Common myeloid progenitor, CD34-positive (primary cell): ENCODE measurements at regions not wholly inside any gene's neighbourhood (a gene's known extent, or its start where the extent isn't known, plus 50 kb on each side); places are given as distances from the start of the nearest gene placed in this dataset.

ENCODE experiments used
- CTCF ChIA-PET: fragments of 350-600 bp; sonication (Branson Sonifier 250); formaldehyde crosslinking; loops from one replicate; lab custom pipeline; 2021; ENCODE audit warnings: antibody characterized with exemption; lab: Charles Lee
- POLR2A ChIA-PET: fragments of 350-600 bp; sonication (Branson Sonifier 250); formaldehyde crosslinking; loops from one replicate; lab custom pipeline; 2021; ENCODE audit warnings: antibody characterized with exemption; lab: Charles Lee
- DNase-seq, 3 donors: peaks; one replicate each; pipeline versions ENCODE4 v3.0.0 to v3.0.0-alpha.2; 2013
- H3K27ac ChIP-seq, 2 experiments: 1 replicate in 1 of 2; 2 replicates in 1 of 2; pipeline ENCODE4 v1.7.0; 2013; ENCODE audit warnings: inconsistent platforms in 2 of 2, low read length in 2 of 2, mild to moderate bottlenecking in 2 of 2, low read depth in 1 of 2, moderate library complexity in 1 of 2; ENCODE audit not compliant: severe bottlenecking in 2 of 2, insufficient read depth in 1 of 2, poor library complexity in 1 of 2
- H3K27me3 ChIP-seq, 5 experiments: replicated peaks in 2 of 5; 1 replicate in 3 of 5; 2 replicates in 2 of 5; pipeline versions ENCODE4 v1.6.1 to v1.7.0; 2013; ENCODE audit warnings: low read length in 4 of 5, mild to moderate bottlenecking in 2 of 5, moderate library complexity in 2 of 5, inconsistent platforms in 1 of 5; ENCODE audit not compliant: insufficient read depth in 5 of 5, control insufficient read depth in 4 of 5
- H3K36me3 ChIP-seq, 4 experiments: 1 replicate in 2 of 4; 2 replicates in 2 of 4; pipeline versions ENCODE4 v1.6.1 to v1.7.0; 2013; ENCODE audit warnings: low read length in 3 of 4, control low read depth in 1 of 4, mild to moderate bottlenecking in 1 of 4; ENCODE audit not compliant: control insufficient read depth in 4 of 4, insufficient read depth in 4 of 4
- H3K4me1 ChIP-seq, 4 experiments: 1 replicate in 3 of 4; 2 replicates in 1 of 4; pipeline versions ENCODE4 v1.6.1 to v1.7.1; 2013; ENCODE audit warnings: low read length in 3 of 4, mild to moderate bottlenecking in 3 of 4, control low read depth in 1 of 4, inconsistent platforms in 1 of 4, moderate library complexity in 1 of 4; ENCODE audit not compliant: control insufficient read depth in 4 of 4, insufficient read depth in 4 of 4; ENCODE audit errors: control extremely low read depth in 1 of 4
- H3K4me3 ChIP-seq, 7 experiments: 1 replicate in 4 of 7; 2 replicates in 3 of 7; pipeline versions ENCODE4 v1.5.1 to v1.7.0; 2013; ENCODE audit warnings: mild to moderate bottlenecking in 7 of 7, low read length in 6 of 7, moderate library complexity in 6 of 7, inconsistent platforms in 2 of 7, low read depth in 2 of 7, control low read depth in 1 of 7; ENCODE audit not compliant: insufficient read depth in 4 of 7, control insufficient read depth in 1 of 7; ENCODE audit errors: extremely low read depth in 1 of 7
- H3K9me3 ChIP-seq, 5 experiments: 1 replicate in 4 of 5; 2 replicates in 1 of 5; pipeline versions ENCODE4 v1.6.1 to v1.7.1; 2013; ENCODE audit warnings: low read length in 4 of 5, mild to moderate bottlenecking in 2 of 5, inconsistent platforms in 1 of 5, low read depth in 1 of 5, moderate library complexity in 1 of 5; ENCODE audit not compliant: control insufficient read depth in 4 of 5, insufficient read depth in 2 of 5; ENCODE audit errors: control extremely low read depth in 1 of 5
- WGBS: methylation state at CpG from one replicate; pipeline ENCODE4 v1.1.5; 2013; ENCODE audit not compliant: insufficient coverage; 5-methylcytosine and 5-hydroxymethylcytosine counted together

DNA sequence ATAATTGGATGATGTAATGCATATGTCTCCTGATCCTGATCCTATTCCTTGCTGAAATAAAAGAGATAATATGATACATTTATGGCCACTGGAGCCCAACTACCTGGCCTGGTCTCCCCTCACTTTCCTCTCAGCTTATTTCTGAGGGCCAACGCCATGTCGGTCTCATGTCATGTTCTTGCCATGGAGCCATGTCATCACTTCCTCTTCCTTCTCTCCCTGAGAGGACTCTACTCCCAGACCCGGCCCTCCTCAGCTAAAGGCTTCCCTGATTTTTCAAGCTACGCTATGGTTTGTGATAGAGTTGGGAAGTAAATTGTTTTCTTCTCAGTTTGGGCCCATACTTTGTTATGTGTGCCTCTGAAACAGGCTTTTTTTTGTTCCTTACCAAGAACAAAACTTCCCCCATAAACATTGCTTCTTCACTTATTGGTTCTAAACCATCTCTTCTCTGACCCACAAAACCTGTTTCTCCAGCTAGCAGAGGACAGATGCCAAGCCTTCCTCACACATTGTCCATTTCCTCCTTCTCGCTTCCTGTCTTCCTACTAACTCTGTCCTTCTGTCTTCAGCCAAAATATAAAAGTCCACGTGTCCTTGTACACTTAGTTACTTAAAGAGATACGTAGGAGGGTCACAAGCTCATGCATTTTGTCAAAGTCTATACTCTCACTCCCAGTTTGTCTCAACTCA is 319.9 kb upstream of the DACH1 start:
- Histone ChIP-seq H3K9me3 (peaks cover 0 to 1% (median 0%) of the 10 kb centered on the region in 5 experiments), H3K4me3 (no peak overlapping the region), H3K4me1 (no peaks in the 10 kb centered on the region), H3K27ac (no peak overlapping the region), H3K27me3 (no peaks in the 10 kb centered on the region), H3K36me3 (no peaks in the 10 kb centered on the region)
- DNase-seq: no peak
- 96% methylated on average over 3 of the region's 7 CpGs for WGBS
- ChIA-PET CTCF (no interaction called here), POLR2A (no interaction called here)

DNA sequence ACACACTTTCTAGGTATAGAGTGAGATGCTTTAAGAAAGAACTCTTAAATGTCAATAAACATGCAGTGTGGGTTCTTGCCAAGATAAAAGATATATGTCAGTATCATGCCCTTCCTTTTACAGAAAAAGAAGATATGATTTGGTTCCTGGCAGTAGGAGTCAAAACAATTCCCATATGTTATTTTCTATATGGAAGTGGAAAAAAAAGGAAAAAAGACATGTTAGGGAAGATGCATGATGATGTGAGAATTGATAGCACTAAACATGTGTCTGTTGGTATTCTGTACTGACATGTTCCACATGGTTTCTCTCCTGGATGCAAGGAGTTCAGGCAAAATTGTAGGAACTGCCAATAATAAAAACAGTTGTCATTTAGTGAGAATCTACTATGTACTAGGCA is 318.8 kb upstream of the DACH1 start:
- no peak overlapping the region for H3K27ac ChIP-seq
- DNase-seq: no peak
- ChIA-PET CTCF (no interaction called here), POLR2A (no interaction called here)
- no peaks in the 10 kb centered on the region for H3K36me3 ChIP-seq
- H3K9me3 ChIP-seq: peaks cover 0 to 1% (median 0%) of the 10 kb centered on the region in 5 experiments
- no peaks in the 10 kb centered on the region for H3K4me1 ChIP-seq
- H3K27me3 ChIP-seq: no peaks in the 10 kb centered on the region
- H3K4me3 ChIP-seq: no peak overlapping the region

DNA sequence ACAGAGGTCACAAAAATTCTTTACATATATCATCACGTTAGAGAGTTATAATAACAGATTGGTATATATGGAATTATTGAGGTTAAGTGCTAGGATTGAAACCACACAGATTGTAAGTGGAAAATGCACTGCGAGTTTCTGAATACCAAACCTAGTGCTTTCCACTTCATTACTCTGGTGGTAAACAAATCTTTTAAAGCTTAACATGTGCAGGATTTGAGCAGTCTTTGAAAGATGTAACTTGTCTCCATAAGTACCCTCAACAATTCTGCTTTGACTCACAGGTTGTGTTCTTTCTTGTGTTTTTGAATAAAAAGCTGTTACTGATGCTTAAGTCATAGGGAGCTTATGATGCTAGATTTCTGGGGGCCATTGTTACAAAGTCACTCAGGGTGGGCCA is 314.7 kb upstream of the DACH1 start:
- ChIA-PET CTCF (no interaction called here), POLR2A (no interaction called here)

DNA sequence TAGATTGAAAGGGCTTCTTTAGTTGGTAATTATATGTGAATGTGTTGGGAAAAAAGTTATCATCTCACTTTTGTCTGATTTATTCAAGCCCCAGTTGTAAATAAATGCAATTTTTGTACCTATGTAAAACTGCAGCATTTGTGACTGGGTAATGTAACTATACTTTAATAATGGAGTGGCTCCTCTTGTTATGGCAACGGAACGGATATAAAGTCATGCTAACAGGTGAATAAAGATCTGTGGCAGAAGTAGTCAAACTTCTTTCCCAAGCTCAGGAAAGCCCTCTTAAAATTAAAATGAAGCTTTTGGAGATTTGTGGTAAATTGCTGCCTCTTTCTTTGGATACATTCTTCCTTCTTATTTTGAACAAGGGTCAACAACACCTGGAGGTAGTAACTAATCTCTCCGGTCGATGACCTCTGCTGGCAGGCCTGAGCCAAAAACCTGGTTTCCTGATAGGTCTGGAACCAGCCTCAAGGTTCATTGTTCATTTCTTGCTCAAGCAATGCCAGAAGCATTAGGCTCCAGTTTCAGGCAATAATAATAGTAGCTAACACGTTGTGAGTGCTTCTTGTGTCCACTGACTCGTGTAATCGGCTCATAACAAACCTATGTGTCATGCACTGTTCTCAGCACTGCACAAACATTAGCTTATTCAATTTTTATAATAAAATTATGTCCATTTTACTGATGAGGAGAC is 313.4 kb upstream of the DACH1 start:
- Histone ChIP-seq H3K4me3 (no peak overlapping the region), H3K4me1 (no peaks in the 10 kb centered on the region), H3K36me3 (no peaks in the 10 kb centered on the region), H3K27ac (no peak overlapping the region), H3K9me3 (no peaks in the 10 kb centered on the region), H3K27me3 (no peaks in the 10 kb centered on the region)
- DNase-seq: no peak
- 92% methylated on average over 3 of the region's 7 CpGs for WGBS
- CTCF ChIA-PET: no interaction called here
- POLR2A ChIA-PET: no interaction called here

More for the DNA sequence above, 314.7 kb upstream of the DACH1 start:
- H3K4me3 ChIP-seq: no peak overlapping the region
- no peaks in the 10 kb centered on the region for H3K36me3 ChIP-seq
- H3K4me1 ChIP-seq: no peaks in the 10 kb centered on the region
- no peak overlapping the region for H3K27ac ChIP-seq
- H3K27me3 ChIP-seq: no peaks in the 10 kb centered on the region
- DNase-seq: no peak
- WGBS: 100% methylated on average over 1 of the region's 2 CpGs
- no peaks in the 10 kb centered on the region for H3K9me3 ChIP-seq

DNA sequence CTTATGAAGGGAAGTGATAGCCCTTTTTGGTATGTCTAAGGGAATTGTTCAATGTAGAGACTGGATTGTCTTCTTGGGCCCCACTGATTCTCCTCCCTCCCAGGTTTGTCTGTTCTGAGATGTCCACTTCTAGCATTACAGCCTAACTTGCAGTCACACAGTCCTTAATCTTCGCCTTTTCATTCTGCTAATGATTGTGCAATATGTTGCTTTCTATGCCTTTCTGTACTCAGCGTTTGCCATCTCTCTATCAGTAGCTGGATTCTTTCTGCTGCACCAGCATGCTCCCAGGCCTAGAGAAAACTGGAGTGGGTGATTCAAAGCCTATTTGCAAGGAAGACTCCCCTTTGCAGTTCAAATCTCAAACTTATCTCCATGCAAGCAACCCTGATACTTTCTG is 307.5 kb upstream of the DACH1 start:
- WGBS: 96% methylated on average over 2 of the region's 2 CpGs
- Histone ChIP-seq H3K36me3 (no peaks in the 10 kb centered on the region), H3K27me3 (no peaks in the 10 kb centered on the region), H3K4me3 (no peak overlapping the region), H3K27ac (no peak overlapping the region), H3K4me1 (no peaks in the 10 kb centered on the region), H3K9me3 (no peaks in the 10 kb centered on the region)
- POLR2A ChIA-PET: no interaction called here
- CTCF ChIA-PET: no interaction called here
- no peak for DNase-seq

DNA sequence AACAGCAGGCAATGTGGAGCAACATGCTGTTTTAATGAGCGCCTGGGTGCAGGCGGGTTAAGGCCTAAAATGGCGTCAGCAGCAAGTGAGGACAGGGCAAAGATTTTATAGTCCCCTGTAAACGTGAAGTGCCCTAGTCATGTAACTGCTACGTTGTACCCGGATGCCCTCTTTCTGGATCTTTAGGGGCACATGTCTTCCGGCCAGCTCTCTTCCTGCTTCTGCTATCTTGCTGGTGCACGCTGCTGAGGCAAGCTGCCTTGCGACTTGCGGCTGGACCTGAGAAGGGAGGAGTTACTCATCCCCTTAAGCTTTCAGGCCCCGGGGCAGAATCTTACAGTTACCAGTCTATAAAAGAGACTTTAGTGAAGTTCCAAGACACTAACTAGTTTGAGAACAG is 303.6 kb upstream of the DACH1 start:
- CTCF ChIA-PET: no interaction called here

DNA sequence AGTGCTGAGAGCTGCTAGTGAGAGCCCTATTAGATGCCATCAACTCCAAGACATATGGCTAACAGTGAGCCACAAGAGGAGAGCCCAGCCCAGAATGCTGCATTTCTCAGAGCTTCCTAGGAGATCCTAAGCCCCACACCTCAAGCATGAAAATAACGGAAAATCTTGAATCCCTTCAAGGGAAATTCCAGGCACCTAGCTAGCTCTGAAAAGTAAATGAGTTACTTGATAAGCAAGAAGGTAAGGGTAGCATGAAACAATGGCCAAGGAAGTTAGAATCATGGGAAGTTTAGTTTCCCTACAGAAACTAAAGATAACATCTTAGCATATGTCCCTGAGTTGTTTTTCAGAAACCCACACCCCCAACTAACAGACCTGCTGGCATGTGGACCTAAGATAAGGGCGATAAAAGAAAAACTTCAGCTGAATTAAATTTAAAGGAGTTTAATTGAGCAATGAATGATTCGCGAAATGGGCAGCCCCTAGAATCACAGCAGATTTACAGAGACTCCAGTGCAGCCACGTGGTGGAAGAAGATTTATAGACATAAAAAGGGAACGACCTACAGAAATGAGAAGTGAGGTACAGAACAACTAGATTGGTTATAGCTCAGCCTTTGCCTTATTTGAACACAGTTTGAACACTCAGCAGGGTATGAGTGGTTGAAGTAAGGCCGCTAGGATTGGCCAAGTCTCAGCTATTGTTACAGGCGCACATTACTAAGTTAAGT is 301.3 kb upstream of the DACH1 start:
- no peaks in the 10 kb centered on the region for H3K36me3 ChIP-seq
- no peak overlapping the region for H3K4me3 ChIP-seq
- POLR2A ChIA-PET: no interaction called here
- CTCF ChIA-PET: interaction anchor here (1.3 kb wide), 1 partner anchor 11 kb away, joined by 3 read pairs; no protein-coding TSS in a partner anchor
- WGBS: 27% methylated on average over 6 of the region's 8 CpGs
- H3K4me1 ChIP-seq: peaks cover 0 to 14% (median 0%) of the 10 kb centered on the region in 4 experiments
- no peaks in the 10 kb centered on the region for H3K27me3 ChIP-seq
- no peak overlapping the region for H3K27ac ChIP-seq
- DNase-seq: peak; percentile 7 to 70 (median 52)
- H3K9me3 ChIP-seq: no peaks in the 10 kb centered on the region

More for the DNA sequence above, 303.6 kb upstream of the DACH1 start:
- Histone ChIP-seq H3K9me3 (no peaks in the 10 kb centered on the region), H3K4me3 (no peak overlapping the region), H3K27ac (no peak overlapping the region), H3K27me3 (no peaks in the 10 kb centered on the region), H3K4me1 (peaks cover 0 to 14% (median 0%) of the 10 kb centered on the region in 4 experiments), H3K36me3 (no peaks in the 10 kb centered on the region)
- peak in 2 of 3 donors; percentile 2 to 17 for DNase-seq
- POLR2A ChIA-PET: no interaction called here
- WGBS: 94% methylated on average over 8 of the region's 11 CpGs
